A673 (cell line): ENCODE measurements at regions not wholly inside any gene's neighbourhood (a gene's known extent, or its start where the extent isn't known, plus 50 kb on each side); places are given as distances from the start of the nearest gene placed in this dataset.

Experiments
- EZH2 ChIP-seq: fragments of 200-600 bp; sonication (generic); IDR thresholded peaks from 2 replicates; pipeline ENCODE4 v1.6.1; 2017; ENCODE audit warnings: borderline replicate concordance, low read depth, mild to moderate bottlenecking, mixed read lengths, antibody characterized with exemption, low read length; ENCODE audit not compliant: poor library complexity, severe bottlenecking
- TF ChIP-seq, protein P1 (sequence below): fragments of 300-800, 200-600 bp; sonication (generic); conservative IDR thresholded peaks from 2 replicates; pipeline ENCODE4 v1.5.1; 2017; ENCODE audit warnings: low read depth, mild to moderate bottlenecking, antibody characterized with exemption, low read length, moderate library complexity, mixed read lengths

DNA sequence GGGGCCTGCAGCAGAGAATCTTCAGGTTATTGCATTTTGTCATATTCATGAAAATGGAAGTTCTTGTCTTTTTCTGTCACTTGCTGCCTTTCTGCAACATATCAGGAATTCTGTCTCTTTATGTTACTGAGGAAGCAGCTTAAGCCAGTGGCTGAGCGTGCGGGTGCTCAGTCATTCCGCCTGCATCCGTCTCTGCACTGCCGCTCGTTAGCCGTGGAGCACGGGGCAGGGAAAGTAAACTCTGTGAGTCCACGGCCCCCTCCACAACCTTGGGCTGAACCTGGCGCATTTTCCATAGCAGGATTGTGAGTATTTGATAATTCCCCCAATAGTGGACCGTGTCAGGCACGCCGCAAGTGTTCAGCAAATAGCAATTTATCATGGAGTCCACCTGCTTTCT lies 1007.7 kb downstream of the BRD1 start:
- TF ChIP-seq EZH2 = no peak
- TF ChIP-seq, protein P1, sequence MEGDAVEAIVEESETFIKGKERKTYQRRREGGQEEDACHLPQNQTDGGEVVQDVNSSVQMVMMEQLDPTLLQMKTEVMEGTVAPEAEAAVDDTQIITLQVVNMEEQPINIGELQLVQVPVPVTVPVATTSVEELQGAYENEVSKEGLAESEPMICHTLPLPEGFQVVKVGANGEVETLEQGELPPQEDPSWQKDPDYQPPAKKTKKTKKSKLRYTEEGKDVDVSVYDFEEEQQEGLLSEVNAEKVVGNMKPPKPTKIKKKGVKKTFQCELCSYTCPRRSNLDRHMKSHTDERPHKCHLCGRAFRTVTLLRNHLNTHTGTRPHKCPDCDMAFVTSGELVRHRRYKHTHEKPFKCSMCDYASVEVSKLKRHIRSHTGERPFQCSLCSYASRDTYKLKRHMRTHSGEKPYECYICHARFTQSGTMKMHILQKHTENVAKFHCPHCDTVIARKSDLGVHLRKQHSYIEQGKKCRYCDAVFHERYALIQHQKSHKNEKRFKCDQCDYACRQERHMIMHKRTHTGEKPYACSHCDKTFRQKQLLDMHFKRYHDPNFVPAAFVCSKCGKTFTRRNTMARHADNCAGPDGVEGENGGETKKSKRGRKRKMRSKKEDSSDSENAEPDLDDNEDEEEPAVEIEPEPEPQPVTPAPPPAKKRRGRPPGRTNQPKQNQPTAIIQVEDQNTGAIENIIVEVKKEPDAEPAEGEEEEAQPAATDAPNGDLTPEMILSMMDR = no peak
